ENCODE measurements at regions not wholly inside any gene's neighbourhood (a gene's known extent, or its start where the extent isn't known, plus 50 kb on each side); places are given as distances from the start of the nearest gene placed in this dataset.
"Not testable (repeated sequence)": the region's sequence is repeated elsewhere in the genome, so short reads cannot be mapped to it uniquely, and the experiment has no call there.

DNA sequence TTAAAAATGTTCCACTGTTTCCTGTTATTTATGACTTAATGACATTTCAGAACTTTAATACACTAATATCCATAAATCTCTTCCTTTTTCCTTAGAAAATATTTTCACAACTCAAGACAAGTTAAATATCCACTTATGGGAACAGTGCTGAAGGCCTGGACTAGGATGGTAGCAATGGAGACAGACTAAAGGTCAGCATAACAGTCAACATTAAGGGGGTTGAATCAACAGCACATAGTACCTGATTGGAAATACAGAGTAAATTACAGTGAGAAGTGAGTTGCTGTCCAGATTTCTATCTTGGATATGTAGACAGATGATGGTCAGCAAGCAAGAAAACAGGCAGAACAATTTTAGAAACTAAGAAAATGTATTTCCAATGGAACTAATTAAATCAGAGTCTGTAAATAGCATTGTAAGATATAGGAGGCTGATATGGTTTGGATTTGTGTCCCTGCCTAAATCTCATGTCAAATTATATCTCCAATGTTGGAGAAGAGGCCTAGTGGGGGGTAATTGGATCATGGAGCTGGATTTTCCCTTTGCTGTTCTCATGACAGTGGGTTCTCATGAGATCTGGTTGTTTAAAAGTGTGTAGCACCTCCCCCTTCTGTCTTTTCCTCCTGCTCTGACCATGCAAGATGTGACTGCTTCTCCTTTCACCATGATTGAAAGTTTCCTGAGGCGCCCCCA is 682.7 kb downstream of the MAFB start:
- DNase-seq (ENCODE audit: extremely low read depth in 1 of 11, low read depth in 9 of 11, low spot score in 4 of 11), result no peak

- not testable (repeated sequence) for DNase-seq (ENCODE audit: extremely low read depth in 1 of 11, low read depth in 9 of 11, low spot score in 4 of 11)
Measured at GRCh38 chr20:40004092-40004491, 684.9 kb downstream of the MAFB start.

- no peak for DNase-seq (ENCODE audit: extremely low read depth in 1 of 11, low read depth in 9 of 11, low spot score in 4 of 11)
Measured at GRCh38 chr20:39993742-39994141, 695.3 kb downstream of the MAFB start.

GRCh38 chr20:39990692-39991091 is 698.3 kb downstream of the MAFB start:
- no peak for DNase-seq (ENCODE audit: extremely low read depth in 1 of 11, low read depth in 9 of 11, low spot score in 4 of 11)

- DNase-seq (ENCODE audit: extremely low read depth in 1 of 11, low read depth in 9 of 11, low spot score in 4 of 11), result no peak
Measured at GRCh38 chr20:39988991-39989390, 700.0 kb downstream of the MAFB start.

DNA sequence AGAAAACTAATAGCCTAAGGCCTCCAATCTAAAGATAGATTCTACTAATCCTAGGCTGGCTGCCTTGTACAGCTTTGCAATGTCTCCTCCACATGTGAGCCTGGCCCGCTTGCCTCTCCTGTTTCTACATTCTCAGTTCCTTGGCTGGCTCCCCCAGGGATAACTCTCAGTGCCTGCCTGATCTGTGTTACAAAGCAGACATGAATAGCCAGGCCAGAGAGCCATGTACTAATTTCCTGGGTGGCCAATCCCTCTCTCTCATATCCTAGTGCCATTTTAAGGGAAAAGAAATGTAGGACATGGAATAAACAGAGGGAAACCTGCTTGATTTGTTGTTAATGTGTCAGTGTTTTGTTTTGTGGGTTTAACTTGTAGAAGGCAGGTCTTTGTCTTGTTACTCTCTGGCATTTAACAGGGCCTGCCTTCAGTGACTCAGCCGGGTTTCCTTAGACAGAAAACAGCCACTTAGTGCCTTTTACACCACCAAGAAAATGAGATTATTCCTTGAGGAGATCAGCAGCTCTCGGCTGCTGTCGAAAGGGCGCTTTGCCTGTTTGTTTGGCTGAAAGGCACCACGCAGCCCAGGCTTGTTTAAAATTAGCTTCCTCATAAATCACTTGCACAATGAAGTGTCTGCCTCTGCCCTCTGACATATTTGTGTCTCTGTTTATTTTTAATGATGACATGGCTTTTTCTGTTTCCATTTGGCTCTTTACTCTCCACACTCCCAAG is 702.7 kb downstream of the MAFB start:
- peak in 2 of 11 donors; percentile 39 to 60 for DNase-seq (ENCODE audit: extremely low read depth in 1 of 11, low read depth in 9 of 11, low spot score in 4 of 11)

DNA sequence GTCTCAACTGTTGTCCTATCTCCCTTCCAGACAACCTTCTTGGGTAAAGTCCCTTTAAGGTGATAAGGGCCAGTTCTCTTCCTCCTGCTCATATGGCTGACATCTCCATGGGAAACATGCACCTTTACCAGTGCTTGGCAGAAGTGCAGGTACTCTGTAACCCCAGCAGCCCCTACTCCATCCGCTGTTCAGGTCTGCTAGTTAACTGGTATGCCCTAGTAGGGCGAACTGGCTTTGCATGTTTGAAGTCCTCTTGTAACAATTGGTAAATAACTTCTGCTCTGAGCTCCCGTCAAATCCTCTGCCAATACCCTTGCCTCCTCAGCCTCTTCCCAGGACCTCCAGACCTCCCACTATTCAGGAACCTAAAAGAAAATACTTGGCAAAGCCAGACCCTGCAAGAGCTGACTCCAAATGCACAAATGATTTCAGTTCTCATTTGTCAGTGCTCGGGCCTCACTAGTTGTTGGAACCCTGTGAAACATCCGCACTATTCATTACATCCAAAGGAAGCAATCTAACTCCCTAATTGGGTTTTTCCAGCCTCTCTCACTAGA is 703.7 kb downstream of the MAFB start:
- no peak for DNase-seq (ENCODE audit: extremely low read depth in 1 of 11, low read depth in 9 of 11, low spot score in 4 of 11)

DNA sequence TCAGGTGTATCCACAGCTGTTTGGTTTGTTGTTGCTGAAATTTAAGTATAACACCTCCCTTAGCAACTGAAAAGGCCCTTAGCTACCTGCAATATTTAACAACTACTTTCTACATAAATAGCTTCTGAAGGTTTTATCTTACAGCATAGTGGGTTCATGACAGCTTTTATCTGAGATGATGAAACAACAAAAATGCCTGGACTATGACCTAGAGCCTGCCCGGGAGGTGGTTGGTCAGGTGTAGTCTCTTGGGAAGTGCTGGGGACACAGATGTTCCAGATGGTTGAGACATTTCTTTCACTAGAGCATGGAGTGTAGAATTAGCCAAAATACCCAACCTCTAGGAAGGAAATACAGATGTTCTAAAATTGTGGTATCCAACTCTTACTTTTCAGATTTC is 705.4 kb downstream of the MAFB start:
- DNase-seq (ENCODE audit: extremely low read depth in 1 of 11, low read depth in 9 of 11, low spot score in 4 of 11), result no peak

DNA sequence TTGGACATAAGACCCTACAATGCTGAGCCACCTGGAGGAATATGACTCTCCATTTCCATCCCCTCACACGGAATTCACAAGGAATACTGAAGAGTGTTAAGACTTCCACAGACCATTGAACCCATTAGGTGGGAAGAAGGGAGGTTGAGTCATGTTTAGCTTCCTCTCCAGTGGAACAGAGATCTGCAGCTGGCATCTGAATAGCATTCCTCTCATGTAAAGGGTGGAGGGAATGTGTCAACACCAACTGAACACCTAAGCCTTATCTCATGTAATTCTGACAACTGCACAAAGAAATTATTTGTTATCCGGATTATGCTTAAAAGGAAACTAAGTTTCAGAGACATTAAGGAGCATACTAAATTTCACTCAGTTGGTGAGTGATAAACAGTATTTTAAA is 705.9 kb downstream of the MAFB start:
- no peak for DNase-seq (ENCODE audit: extremely low read depth in 1 of 11, low read depth in 9 of 11, low spot score in 4 of 11)

DNA sequence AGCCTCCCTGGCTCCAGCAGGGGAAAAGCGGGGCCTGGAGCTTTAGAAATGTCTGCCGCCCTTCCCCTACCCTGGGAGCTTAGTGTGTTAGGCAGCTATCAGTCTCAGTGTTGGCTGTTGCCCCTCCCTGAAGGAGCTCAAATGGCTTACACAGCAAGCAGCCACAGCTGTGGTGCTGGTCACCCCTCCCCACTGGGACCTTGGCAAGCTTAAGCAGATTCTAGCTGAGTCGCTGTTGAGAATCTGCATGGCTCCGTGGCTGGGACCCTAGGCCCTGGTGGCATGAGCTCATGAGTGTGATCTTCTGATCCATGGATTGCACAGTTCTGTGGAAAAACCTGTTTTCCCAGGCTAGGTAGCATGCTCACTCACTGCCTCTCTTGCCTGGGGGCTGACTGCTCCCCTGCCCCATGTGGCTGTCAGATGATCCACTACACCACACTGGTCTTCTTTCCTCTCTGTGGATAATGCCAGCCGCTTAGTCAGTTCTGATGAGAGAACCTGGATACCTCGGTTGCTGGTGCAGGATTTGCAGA is 714.0 kb downstream of the MAFB start:
- no peak for DNase-seq (ENCODE audit: extremely low read depth in 1 of 11, low read depth in 9 of 11, low spot score in 4 of 11)

DNA sequence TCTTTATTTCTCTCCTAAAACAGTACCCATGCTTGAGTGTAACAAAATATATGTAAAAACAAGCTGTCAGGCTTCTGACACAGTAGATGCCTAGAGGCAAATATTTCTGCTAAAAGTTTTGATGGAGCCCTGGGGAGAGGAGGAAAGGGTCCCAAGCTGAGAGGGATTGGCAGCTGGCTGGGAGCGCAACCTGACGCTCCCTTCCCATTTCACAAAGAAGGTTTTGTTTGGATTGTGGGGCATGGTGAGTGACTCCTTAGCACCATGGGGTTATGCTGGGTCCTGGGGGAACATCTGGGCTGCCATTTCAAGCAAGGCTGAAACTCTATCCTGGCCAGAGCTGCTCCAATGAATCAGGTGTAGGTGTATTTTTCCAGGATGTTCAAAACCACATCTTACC is 720.5 kb downstream of the MAFB start:
- no peak for DNase-seq (ENCODE audit: extremely low read depth in 1 of 11, low read depth in 9 of 11, low spot score in 4 of 11)

- DNase-seq (ENCODE audit: extremely low read depth in 1 of 11, low read depth in 9 of 11, low spot score in 4 of 11), result no peak
Measured at GRCh38 chr20:39967806-39968205, 721.2 kb downstream of the MAFB start.

DNA sequence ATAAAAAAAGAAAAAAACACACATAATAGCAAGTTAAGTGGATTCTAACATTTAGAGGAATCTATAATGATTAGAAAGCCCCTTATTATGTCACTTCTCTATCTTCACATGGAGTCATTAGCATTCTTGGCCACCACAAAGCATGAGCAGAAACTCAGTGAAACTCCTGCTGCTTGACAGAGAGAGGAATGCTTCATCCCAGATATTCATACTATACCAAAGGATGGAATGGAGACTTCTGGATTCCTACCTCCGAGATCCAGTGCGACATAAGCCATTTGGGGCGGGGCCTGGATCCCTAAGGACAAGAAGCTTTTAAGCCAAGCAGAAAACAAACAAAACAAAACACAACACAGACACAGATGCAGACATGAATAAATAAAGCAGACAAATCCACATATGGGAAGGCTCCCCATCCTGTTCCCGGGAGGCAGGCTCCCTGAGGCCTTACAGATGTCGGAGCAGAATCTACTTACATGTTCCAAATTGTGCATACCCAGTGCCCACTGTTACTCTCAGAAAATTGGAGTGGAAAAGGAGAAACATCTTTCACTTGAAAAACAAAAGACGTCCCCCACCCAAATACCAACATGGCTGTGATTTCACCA is 727.3 kb downstream of the MAFB start:
- peak in 1 of 11 donors; percentile 5 for DNase-seq (ENCODE audit: extremely low read depth in 1 of 11, low read depth in 9 of 11, low spot score in 4 of 11)

- peak in 1 of 11 donors; percentile 7 for DNase-seq (ENCODE audit: extremely low read depth in 1 of 11, low read depth in 9 of 11, low spot score in 4 of 11)
Measured at GRCh38 chr20:39960522-39961428, 728.3 kb downstream of the MAFB start.

GRCh38 chr20:39957911-39958310 is 731.1 kb downstream of the MAFB start:
- not testable (repeated sequence) for DNase-seq (ENCODE audit: extremely low read depth in 1 of 11, low read depth in 9 of 11, low spot score in 4 of 11)

- DNase-seq (ENCODE audit: extremely low read depth in 1 of 11, low read depth in 9 of 11, low spot score in 4 of 11), result no peak
Measured at GRCh38 chr20:39954621-39955020, 734.4 kb downstream of the MAFB start.

DNA sequence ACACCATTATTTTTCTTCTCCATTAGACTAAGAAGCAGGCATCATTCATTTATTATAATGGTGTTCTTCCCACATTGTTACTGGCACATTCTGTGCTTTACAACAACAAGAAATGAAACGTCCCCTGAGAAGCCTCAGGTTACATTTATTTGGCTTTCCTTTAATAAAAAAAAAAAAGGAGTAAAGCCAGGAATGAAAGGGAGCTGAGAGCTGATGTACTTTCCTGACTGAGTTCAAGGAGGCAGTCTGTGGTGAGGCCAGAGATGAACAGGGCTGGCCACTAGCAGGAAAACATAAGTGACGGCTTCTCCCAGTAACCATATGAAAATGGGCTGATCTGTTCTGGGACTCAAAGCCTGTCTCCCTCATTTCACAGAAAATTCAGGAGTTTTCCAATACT is 742.1 kb downstream of the MAFB start:
- DNase-seq (ENCODE audit: extremely low read depth in 1 of 11, low read depth in 9 of 11, low spot score in 4 of 11), result no peak

GRCh38 chr20:39946053-39946810 is 742.8 kb downstream of the MAFB start:
- DNase-seq (ENCODE audit: extremely low read depth in 1 of 11, low read depth in 9 of 11, low spot score in 4 of 11), result no peak

All from renal cortex interstitium (tissue), 11 donors.